B cell (primary cell): ENCODE measurements at regions not wholly inside any gene's neighbourhood (a gene's known extent, or its start where the extent isn't known, plus 50 kb on each side); places are given as distances from the start of the nearest gene placed in this dataset.
"Not testable (repeated sequence)": the region's sequence is repeated elsewhere in the genome, so short reads cannot be mapped to it uniquely, and the experiment has no call there.

ENCODE experiments used
- ATAC-seq: fragments of 200-7000 bp; cut with Tn5 transposase; one replicate; pipeline ENCODE4 v1.10.0; 2021; ENCODE audit warnings: low read depth, mild to moderate bottlenecking, moderate number of reproducible peaks, moderate library complexity
- CTCF ChIA-PET: fragments of 350-600 bp; sonication (Branson Sonifier 250); formaldehyde crosslinking; loops from one replicate; lab custom pipeline; 2021; ENCODE audit warnings: antibody characterized with exemption, inconsistent platforms; lab: Charles Lee
- POLR2A ChIA-PET: fragments of 350-600 bp; sonication (Branson Sonifier 250); formaldehyde crosslinking; loops from one replicate; lab custom pipeline; 2021; ENCODE audit warnings: antibody characterized with exemption; lab: Charles Lee
- DNase-seq: peaks from one replicate; pipeline ENCODE4 v3.0.0; 2013
- H2AFZ ChIP-seq: 2 replicates; pipeline ENCODE4 v1.6.1; 2012; ENCODE audit warnings: mild to moderate bottlenecking, low read depth, low read length; ENCODE audit not compliant: insufficient read depth, poor library complexity, severe bottlenecking
- H3K27ac ChIP-seq, 2 donors: 1 replicate in 1 of 2; 2 replicates in 1 of 2; pipeline ENCODE4 v1.5.1; 2012 to 2013; ENCODE audit warnings: low read length in 2 of 2, mild to moderate bottlenecking in 2 of 2, moderate library complexity in 1 of 2
- H3K27me3 ChIP-seq, 4 experiments: fragments of 200-600 bp in 1 of 4; sonication (generic) in 1 of 4; replicated peaks in 1 of 4; 1 replicate in 2 of 4; 2 replicates in 2 of 4; pipeline versions ENCODE4 v1.6.1 to v1.7.0; 2013 to 2016; ENCODE audit warnings: low read length in 3 of 4, mild to moderate bottlenecking in 2 of 4, mixed read lengths in 1 of 4, moderate library complexity in 1 of 4; ENCODE audit not compliant: insufficient read depth in 4 of 4, control insufficient read depth in 3 of 4; ENCODE audit errors: control extremely low read depth in 1 of 4
- H3K36me3 ChIP-seq, 2 experiments: replicated peaks in 1 of 2; 1 replicate in 1 of 2; 2 replicates in 1 of 2; pipeline versions ENCODE4 v1.6.1 to v1.7.1; 2013; ENCODE audit warnings: low read length in 1 of 2; ENCODE audit not compliant: insufficient read depth in 2 of 2, control insufficient read depth in 1 of 2; ENCODE audit errors: control extremely low read depth in 1 of 2, extremely low read depth in 1 of 2
- H3K4me1 ChIP-seq, 2 donors: fragments of 200-600 bp in 1 of 2; sonication (generic) in 1 of 2; 1 replicate in 1 of 2; 2 replicates in 1 of 2; pipeline versions ENCODE4 v1.5.1 to v1.6.1; 2013 to 2017; ENCODE audit warnings: low read length in 2 of 2; ENCODE audit not compliant: control insufficient read depth in 2 of 2, insufficient read depth in 2 of 2
- H3K4me2 ChIP-seq: replicated peaks from 2 replicates; pipeline ENCODE3; 2012; ENCODE audit warnings: mild to moderate bottlenecking, low read depth, low read length; ENCODE audit not compliant: poor library complexity, severe bottlenecking
- H3K4me3 ChIP-seq, 5 experiments: fragments of 200-600 bp in 1 of 5; sonication (generic) in 1 of 5; 1 replicate in 3 of 5; 2 replicates in 2 of 5; pipeline versions ENCODE4 v1.5.1 to v1.7.0; 2011 to 2016; ENCODE audit warnings: low read length in 4 of 5, mild to moderate bottlenecking in 4 of 5, low read depth in 2 of 5, control low read depth in 1 of 5, moderate library complexity in 1 of 5; ENCODE audit not compliant: insufficient read depth in 1 of 5; ENCODE audit errors: control extremely low read depth in 1 of 5, extremely low read depth in 1 of 5
- H3K79me2 ChIP-seq: fragments of 200-600 bp; sonication (generic); one replicate; pipeline ENCODE4 v1.6.0; 2016; ENCODE audit warnings: low read length; ENCODE audit not compliant: control insufficient read depth, insufficient read depth
- H3K9ac ChIP-seq: fragments of 200-600 bp; sonication (generic); 2 replicates; pipeline ENCODE4 v1.6.1; 2017; ENCODE audit warnings: mild to moderate bottlenecking, low read length, moderate library complexity
- H3K9me3 ChIP-seq, 3 donors: one replicate each; pipeline versions ENCODE4 v1.6.1 to v1.7.1; 2013; ENCODE audit warnings: low read length in 2 of 3; ENCODE audit not compliant: control insufficient read depth in 2 of 3, insufficient read depth in 1 of 3; ENCODE audit errors: control extremely low read depth in 1 of 3
- H4K20me1 ChIP-seq: 2 replicates; pipeline ENCODE4 v1.6.0; 2012; ENCODE audit warnings: mild to moderate bottlenecking, low read length; ENCODE audit not compliant: insufficient read depth, control insufficient read depth, poor library complexity, severe bottlenecking
- H3K27ac Mint-ChIP-seq: one replicate; pipeline ENCODE4 v1.8.0; 2021; ENCODE audit warnings: mixed read lengths
- H3K27me3 Mint-ChIP-seq: one replicate; pipeline ENCODE4 v1.8.0; 2021; ENCODE audit warnings: mixed read lengths
- H3K4me1 Mint-ChIP-seq: one replicate; pipeline ENCODE4 v1.8.0; 2021; ENCODE audit warnings: mixed read lengths
- H3K4me3 Mint-ChIP-seq: one replicate; pipeline ENCODE4 v1.8.0; 2021; ENCODE audit warnings: mixed read lengths
- H3K9me3 Mint-ChIP-seq: one replicate; pipeline ENCODE4 v1.8.0; 2022; ENCODE audit warnings: mixed read lengths; ENCODE audit not compliant: insufficient read depth
- WGBS: methylation state at CpG from one replicate; pipeline ENCODE4 v1.1.5; 2013; ENCODE audit warnings: missing lambda C conversion rate; ENCODE audit not compliant: insufficient coverage; 5-methylcytosine and 5-hydroxymethylcytosine counted together
- intact Hi-C: fragments of 100-400 bp; cut with micrococcal nuclease; formaldehyde crosslinking; loops from one replicate; pipeline ENCODE4 v1.10.0; 2022

- POLR2A ChIA-PET, H3K27ac ChIP-seq, H2AFZ ChIP-seq, H3K79me2 ChIP-seq, H4K20me1 ChIP-seq, ATAC-seq, intact Hi-C loops, H3K4me1 Mint-ChIP-seq, H3K27me3 Mint-ChIP-seq, H3K9me3 ChIP-seq, CTCF ChIA-PET, DNase-seq, H3K4me1 ChIP-seq, H3K36me3 ChIP-seq, H3K27ac Mint-ChIP-seq, H3K4me3 Mint-ChIP-seq, H3K4me3 ChIP-seq, H3K4me2 ChIP-seq, H3K27me3 ChIP-seq, H3K9ac ChIP-seq: not testable (repeated sequence)
- WGBS: 59% methylated on average over 5 of the region's 7 CpGs
- H3K9me3 Mint-ChIP-seq: peaks cover 27% of the 10 kb centered on the region
Measured at GRCh38 chr21:5244954-5245353, 5276.4 kb upstream of the TPTE start.

GRCh38 chr21:5246416-5246815, 5275.0 kb upstream of the TPTE start:
- H3K4me3 Mint-ChIP-seq, H3K9me3 ChIP-seq, H3K4me3 ChIP-seq, H3K4me2 ChIP-seq, H3K79me2 ChIP-seq, H3K9ac ChIP-seq, H4K20me1 ChIP-seq, H3K27me3 Mint-ChIP-seq, POLR2A ChIA-PET, H2AFZ ChIP-seq, DNase-seq, H3K27me3 ChIP-seq, H3K27ac Mint-ChIP-seq, H3K27ac ChIP-seq, CTCF ChIA-PET, ATAC-seq, H3K4me1 Mint-ChIP-seq, intact Hi-C loops, H3K36me3 ChIP-seq, H3K4me1 ChIP-seq: not testable (repeated sequence)
- 69% methylated on average over 6 of the region's 6 CpGs for WGBS
- peaks cover 36% of the 10 kb centered on the region for H3K9me3 Mint-ChIP-seq

GRCh38 chr21:5247399-5247798, 5274.0 kb upstream of the TPTE start:
- 97% methylated on average over 5 of the region's 5 CpGs for WGBS
- not testable (repeated sequence) for H3K27me3 Mint-ChIP-seq

GRCh38 chr21:5250128-5250527, 5271.3 kb upstream of the TPTE start:
- peaks cover 32% of the 10 kb centered on the region for H3K9me3 Mint-ChIP-seq
- H3K4me3 Mint-ChIP-seq, H3K79me2 ChIP-seq, H3K4me2 ChIP-seq, H3K27ac Mint-ChIP-seq, H3K4me1 ChIP-seq, intact Hi-C loops, H3K27me3 ChIP-seq, CTCF ChIA-PET, H2AFZ ChIP-seq, ATAC-seq, H3K4me1 Mint-ChIP-seq, DNase-seq, H3K27me3 Mint-ChIP-seq, H3K9ac ChIP-seq, H3K36me3 ChIP-seq, H3K4me3 ChIP-seq, H3K9me3 ChIP-seq, H4K20me1 ChIP-seq, POLR2A ChIA-PET, H3K27ac ChIP-seq: not testable (repeated sequence)
- no CpG with 5 or more reads among the region's 1 CpG for WGBS

More at GRCh38 chr21:5247399-5247798, 5274.0 kb upstream of the TPTE start:
- H2AFZ ChIP-seq, H3K4me2 ChIP-seq, DNase-seq, H3K36me3 ChIP-seq, H3K4me1 Mint-ChIP-seq, H3K27me3 ChIP-seq, ATAC-seq, H3K4me3 Mint-ChIP-seq, H3K79me2 ChIP-seq, H3K9me3 ChIP-seq, POLR2A ChIA-PET, H3K27ac ChIP-seq, CTCF ChIA-PET, H3K4me1 ChIP-seq, H3K9ac ChIP-seq, H4K20me1 ChIP-seq, intact Hi-C loops, H3K27ac Mint-ChIP-seq, H3K4me3 ChIP-seq: not testable (repeated sequence)
- peaks cover 42% of the 10 kb centered on the region for H3K9me3 Mint-ChIP-seq
